Sigmoid colon (tissue), 6 donors: ENCODE measurements at regions not wholly inside any gene's neighbourhood (a gene's known extent, or its start where the extent isn't known, plus 50 kb on each side); places are given as distances from the start of the nearest gene placed in this dataset.

ENCODE experiments used
- DNase-seq: peaks from one replicate; pipeline ENCODE4 v3.0.0-alpha.2; 2019
- H3K27ac ChIP-seq, 4 donors: fragments of 200-600 bp; sonication (generic); one replicate each; pipeline ENCODE4 v1.5.1; 2016 to 2019; ENCODE audit warnings: mild to moderate bottlenecking in 1 of 4
- H3K27me3 ChIP-seq, 3 donors: fragments of 200-600 bp; sonication (generic); one replicate each; pipeline ENCODE4 v1.5.1; 2019; ENCODE audit warnings: mild to moderate bottlenecking in 1 of 3
- H3K36me3 ChIP-seq, 4 donors: fragments of 200-600 bp; sonication (generic); one replicate each; pipeline ENCODE4 v1.5.1; 2016 to 2019
- H3K4me1 ChIP-seq, 4 donors: fragments of 200-600 bp; sonication (generic); one replicate each; pipeline ENCODE4 v1.5.1; 2017 to 2019
- H3K4me3 ChIP-seq, 4 donors: fragments of 200-600 bp; sonication (generic); one replicate each; pipeline ENCODE4 v1.5.1; 2017 to 2019; ENCODE audit warnings: mild to moderate bottlenecking in 2 of 4, moderate library complexity in 1 of 4
- H3K9me3 ChIP-seq, 4 donors: fragments of 200-600 bp in 3 of 4; sonication (generic) in 3 of 4; one replicate each; pipeline versions ENCODE4 v1.5.1 to v1.6.1; 2013 to 2019
- CTCF ChIP-seq, 4 experiments: fragments of 450-650 bp in 3 of 4; fragments of 200-600 bp in 1 of 4; IDR thresholded peaks; one replicate each; pipeline ENCODE4 v1.5.1; 2016 to 2019; ENCODE audit warnings: antibody characterized with exemption in 4 of 4, mild to moderate bottlenecking in 3 of 4, moderate library complexity in 2 of 4
- EP300 ChIP-seq, 4 donors: sonication (generic); formaldehyde crosslinking; IDR thresholded peaks; one replicate each; pipeline ENCODE4 v1.6.1; 2017; ENCODE audit warnings: antibody characterized with exemption in 4 of 4
- POLR2A ChIP-seq, 2 donors: fragments of 450-650 bp; IDR thresholded peaks; one replicate each; pipeline ENCODE4 v1.6.1; 2016; ENCODE audit warnings: antibody characterized with exemption in 2 of 2, mild to moderate bottlenecking in 2 of 2, moderate library complexity in 2 of 2
- POLR2AphosphoS5 ChIP-seq, 4 donors: sonication (generic); formaldehyde crosslinking; IDR thresholded peaks; one replicate each; pipeline ENCODE4 v1.6.1; 2017; ENCODE audit warnings: antibody characterized with exemption in 4 of 4
- WGBS, 2 donors: extraction: QIAGEN DNeasy Blood & Tissue Kit; methylation state at CpG; one replicate each; pipeline ENCODE4 v1.1.7; 2013; 5-methylcytosine and 5-hydroxymethylcytosine counted together
- intact Hi-C: fragments of 100-400 bp; cut with DNase I; formaldehyde crosslinking; loops from one replicate; pipeline ENCODE4 v1.15.1; 2023
- donor health status: healthy with polysubstance abuse.
- donor health status: healthy.

GRCh38 chr6:10297832-10298231 is 117.0 kb downstream of the TFAP2A start:
- H3K27ac ChIP-seq: no peak overlapping the region
- TF ChIP-seq CTCF (IDR thresholded peaks at IDR 0.05) (no peak), POLR2A (IDR thresholded peaks at IDR 0.05) (no peak), EP300 (IDR thresholded peaks at IDR 0.05) (no peak), POLR2AphosphoS5 (IDR thresholded peaks at IDR 0.05) (no peak)
- H3K4me3 ChIP-seq: no peak overlapping the region
- no peak for DNase-seq
- no peaks in the 10 kb centered on the region for H3K4me1 ChIP-seq
- no peaks in the 10 kb centered on the region for H3K36me3 ChIP-seq
- intact Hi-C loops: no loop called here
- 48 to 49% methylated on average over 4 of the region's 4 CpGs for whole genome bisulfite sequencing, 2 donors
- no peaks in the 10 kb centered on the region for H3K9me3 ChIP-seq
- H3K27me3 ChIP-seq: no peaks in the 10 kb centered on the region

GRCh38 chr6:10278746-10279145 is 136.1 kb downstream of the TFAP2A start:
- Histone ChIP-seq H3K4me3 (no peak overlapping the region), H3K4me1 (no peaks in the 10 kb centered on the region), H3K9me3 (no peaks in the 10 kb centered on the region), H3K36me3 (no peaks in the 10 kb centered on the region), H3K27me3 (no peaks in the 10 kb centered on the region), H3K27ac (no peak overlapping the region)
- no peak for TF ChIP-seq EP300 (IDR thresholded peaks at IDR 0.05)
- no peak for TF ChIP-seq POLR2AphosphoS5 (IDR thresholded peaks at IDR 0.05)
- no peak for TF ChIP-seq POLR2A (IDR thresholded peaks at IDR 0.05)
- no peak for TF ChIP-seq CTCF (IDR thresholded peaks at IDR 0.05)
- DNase-seq: no peak
- intact Hi-C loops: no loop called here

- H3K4me3 ChIP-seq: no peak overlapping the region
- H3K27me3 ChIP-seq: no peaks in the 10 kb centered on the region
- no peaks in the 10 kb centered on the region for H3K4me1 ChIP-seq
- 38 to 64% methylated on average over 3 of the region's 3 CpGs for WGBS, 2 donors
- H3K9me3 ChIP-seq: no peaks in the 10 kb centered on the region
- no peaks in the 10 kb centered on the region for H3K36me3 ChIP-seq
- no peak for DNase-seq
- TF ChIP-seq POLR2A (IDR thresholded peaks at IDR 0.05): no peak
- no peak for TF ChIP-seq CTCF (IDR thresholded peaks at IDR 0.05)
- no peak for TF ChIP-seq EP300 (IDR thresholded peaks at IDR 0.05)
- no peak for TF ChIP-seq POLR2AphosphoS5 (IDR thresholded peaks at IDR 0.05)
- no peak overlapping the region for H3K27ac ChIP-seq
- intact Hi-C loops: no loop called here
Measured at GRCh38 chr6:10276660-10277287, 138.1 kb downstream of the TFAP2A start.

- no peak for DNase-seq
- no peaks in the 10 kb centered on the region for H3K4me1 ChIP-seq
- H3K27me3 ChIP-seq: no peaks in the 10 kb centered on the region
- H3K9me3 ChIP-seq: no peaks in the 10 kb centered on the region
- no peak overlapping the region for H3K4me3 ChIP-seq
- 23 to 55% methylated on average over 2 of the region's 2 CpGs for WGBS, 2 donors
- intact Hi-C loops: no loop called here
- no peaks in the 10 kb centered on the region for H3K36me3 ChIP-seq
- no peak overlapping the region for H3K27ac ChIP-seq
- TF ChIP-seq POLR2AphosphoS5 (IDR thresholded peaks at IDR 0.05) (no peak), EP300 (IDR thresholded peaks at IDR 0.05) (no peak), POLR2A (IDR thresholded peaks at IDR 0.05) (no peak), CTCF (IDR thresholded peaks at IDR 0.05) (no peak)
Measured at GRCh38 chr6:10276106-10276505, 138.8 kb downstream of the TFAP2A start.

GRCh38 chr6:10272591-10272990 is 142.3 kb downstream of the TFAP2A start:
- DNase-seq: no peak
- Histone ChIP-seq H3K27me3 (peaks cover 0 to 14% (median 4%) of the 10 kb centered on the region in 3 donors), H3K9me3 (no peaks in the 10 kb centered on the region), H3K4me1 (peaks cover 0 to 7% (median 0%) of the 10 kb centered on the region in 4 donors), H3K36me3 (no peaks in the 10 kb centered on the region), H3K27ac (no peak overlapping the region), H3K4me3 (no peak overlapping the region)
- 77 to 83% methylated on average over 2 of the region's 2 CpGs for WGBS, 2 donors
- intact Hi-C loops: no loop called here
- no peak for TF ChIP-seq EP300 (IDR thresholded peaks at IDR 0.05)
- no peak for TF ChIP-seq CTCF (IDR thresholded peaks at IDR 0.05)
- TF ChIP-seq POLR2AphosphoS5 (IDR thresholded peaks at IDR 0.05): no peak
- no peak for TF ChIP-seq POLR2A (IDR thresholded peaks at IDR 0.05)
